SK-N-SH treated with all-trans-retinoic acid at 6 μM for 48 hours (cell line): ENCODE measurements at regions not wholly inside any gene's neighbourhood (a gene's known extent, or its start where the extent isn't known, plus 50 kb on each side); places are given as distances from the start of the nearest gene placed in this dataset.
A peak's percentile ranks its signal among the peaks of the same experiment; 100 is the strongest.

Experiments
- ATAC-seq: fragments of 200-7000 bp; cut with Tn5 transposase; 3 replicates; pipeline ENCODE4 v1.9.1; 2020; ENCODE audit warnings: mild to moderate bottlenecking, moderate library complexity
- ARNTL ChIP-seq: fragments of 450-650 bp; formaldehyde crosslinking; IDR thresholded peaks from 2 replicates; pipeline ENCODE4 v1.5.0; 2020; ENCODE audit warnings: low read depth, mild to moderate bottlenecking, moderate library complexity, borderline replicate concordance
- BACH2 ChIP-seq: fragments of 250-450 bp; sonication (Bioruptor Pico); IDR thresholded peaks from 2 replicates; pipeline ENCODE4 v1.9.0; 2021; ENCODE audit warnings: mild to moderate bottlenecking, borderline replicate concordance
- CREB5 ChIP-seq: fragments of 250-450 bp; sonication (Bioruptor Pico); IDR thresholded peaks from 2 replicates; pipeline ENCODE4 v1.5.1; 2020; ENCODE audit warnings: low read depth, mild to moderate bottlenecking, moderate library complexity
- CSDC2 ChIP-seq: fragments of 250-450 bp; sonication (Bioruptor Pico); IDR thresholded peaks from 2 replicates; pipeline ENCODE4 v1.5.0; 2020; ENCODE audit warnings: mild to moderate bottlenecking, moderate library complexity
- CSRNP3 ChIP-seq: fragments of 250-450 bp; sonication (Bioruptor Pico); IDR thresholded peaks from 2 replicates; pipeline ENCODE4 v1.5.1; 2021; ENCODE audit warnings: mild to moderate bottlenecking, moderate library complexity
- ESRRG ChIP-seq: fragments of 250-450 bp; sonication (Bioruptor Pico); IDR thresholded peaks from 2 replicates; pipeline ENCODE4 v1.6.1; 2021; ENCODE audit warnings: mild to moderate bottlenecking
- GLIS3 ChIP-seq: fragments of 250-450 bp; sonication (Bioruptor Pico); IDR thresholded peaks from 2 replicates; pipeline ENCODE4 v1.5.0; 2020; ENCODE audit warnings: mild to moderate bottlenecking, moderate library complexity
- ISL1 ChIP-seq: fragments of 250-450 bp; sonication (Bioruptor Pico); IDR thresholded peaks from 2 replicates; pipeline ENCODE4 v2.1.2; 2022; ENCODE audit warnings: mild to moderate bottlenecking, moderate library complexity
- OSR1 ChIP-seq: fragments of 250-450 bp; sonication (Bioruptor Pico); IDR thresholded peaks from 2 replicates; pipeline ENCODE4 v1.8.0; 2022; ENCODE audit warnings: moderate library complexity, mild to moderate bottlenecking, inconsistent platforms
- PATZ1 ChIP-seq: fragments of 250-450 bp; sonication (Bioruptor Pico); IDR thresholded peaks from 2 replicates; pipeline ENCODE4 v1.8.0; 2020; ENCODE audit warnings: mild to moderate bottlenecking, moderate library complexity, borderline replicate concordance
- PPARA ChIP-seq: fragments of 250-450 bp; sonication (Bioruptor Pico); IDR thresholded peaks from 2 replicates; pipeline ENCODE4 v1.5.0; 2020; ENCODE audit warnings: mild to moderate bottlenecking, borderline replicate concordance
- TCF4 ChIP-seq: fragments of 250-450 bp; sonication (Bioruptor Pico); IDR thresholded peaks from 2 replicates; pipeline ENCODE4 v1.8.0; 2021; ENCODE audit warnings: mild to moderate bottlenecking, moderate library complexity, borderline replicate concordance
- TSHZ2 ChIP-seq: fragments of 250-450 bp; sonication (Bioruptor Pico); IDR thresholded peaks from 2 replicates; pipeline ENCODE4 v1.5.0; 2020; ENCODE audit warnings: mild to moderate bottlenecking, moderate library complexity
- ZC3H10 ChIP-seq: fragments of 250-450 bp; sonication (Bioruptor Pico); IDR thresholded peaks from 2 replicates; pipeline ENCODE4 v1.5.1; 2021; ENCODE audit warnings: mild to moderate bottlenecking, moderate library complexity
- ZFP3 ChIP-seq: fragments of 250-450 bp; sonication (Bioruptor Pico); IDR thresholded peaks from 2 replicates; pipeline ENCODE4 v1.5.0; 2020; ENCODE audit warnings: mild to moderate bottlenecking, moderate library complexity
- ZFP30 ChIP-seq: fragments of 450-650 bp; formaldehyde crosslinking; IDR thresholded peaks from 2 replicates; pipeline ENCODE4 v1.5.0; 2022; ENCODE audit warnings: mild to moderate bottlenecking, moderate library complexity
- ZNF565 ChIP-seq: fragments of 450-650 bp; formaldehyde crosslinking; conservative IDR thresholded peaks from 2 replicates; pipeline ENCODE4 v1.5.0; 2020; ENCODE audit warnings: low read depth, mild to moderate bottlenecking, moderate library complexity
- ZNF8 ChIP-seq: fragments of 450-650 bp; formaldehyde crosslinking; IDR thresholded peaks from 2 replicates; pipeline ENCODE4 v1.5.0; 2020; ENCODE audit warnings: mild to moderate bottlenecking, moderate library complexity
- TF ChIP-seq, protein P1 (sequence below): fragments of 250-450 bp; sonication (Bioruptor Pico); IDR thresholded peaks from 2 replicates; pipeline ENCODE4 v1.8.0; 2021; ENCODE audit warnings: low read depth, mild to moderate bottlenecking, moderate library complexity, borderline replicate concordance

DNA sequence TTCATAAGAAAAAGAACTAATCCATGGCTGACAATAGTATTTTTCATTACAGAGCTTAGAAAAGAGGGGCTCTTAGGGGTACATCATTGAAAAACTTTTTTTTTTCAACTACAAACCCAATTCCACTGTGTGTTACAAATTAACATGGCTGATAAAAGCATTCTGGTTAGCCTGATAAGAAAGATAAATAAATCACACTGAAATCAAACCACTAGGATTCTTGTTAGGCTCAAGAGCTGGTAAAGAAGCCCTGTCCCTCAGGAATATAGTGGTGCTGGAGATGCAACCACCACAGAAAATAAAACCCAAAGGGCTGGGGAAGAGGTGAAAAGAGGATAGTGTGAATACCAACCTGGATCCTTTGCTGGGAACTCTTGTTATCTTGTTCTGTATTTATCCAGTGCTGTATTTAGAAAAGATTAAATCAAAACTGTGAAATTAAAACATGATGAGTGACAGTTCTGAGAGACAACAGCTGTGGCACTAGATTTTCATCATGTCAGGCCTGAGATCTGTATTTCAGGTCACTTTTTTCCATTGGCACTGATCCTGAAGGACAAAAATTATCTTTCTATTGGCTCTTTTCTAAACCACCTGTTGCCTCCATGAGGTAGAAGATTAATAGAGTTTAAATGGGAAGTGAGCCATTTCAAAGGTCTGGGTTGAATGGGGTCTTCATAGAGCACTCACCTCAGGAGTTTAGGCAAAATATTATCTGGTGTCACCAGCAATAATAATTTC, 118.6 kb downstream of the ARRDC3 start:
- no peak for ATAC-seq

DNA sequence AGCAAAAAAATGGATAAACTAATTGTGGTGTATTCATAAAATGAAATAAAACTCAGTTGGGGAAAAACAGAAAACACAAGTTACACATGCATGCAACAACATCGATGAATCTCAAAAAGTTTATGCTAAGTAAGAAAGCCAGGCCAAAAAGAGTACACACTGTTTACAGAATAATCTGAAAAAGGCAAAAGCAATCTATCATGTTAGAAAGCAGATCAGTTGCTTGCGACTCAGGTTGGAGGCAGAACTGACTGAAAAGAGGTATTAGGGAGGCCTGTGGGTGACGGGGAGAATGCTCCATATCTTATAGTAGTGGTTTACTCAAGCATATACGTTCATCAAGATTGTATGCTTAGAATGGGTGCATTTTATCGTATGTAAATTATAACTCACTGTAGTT, 119.2 kb downstream of the ARRDC3 start:
- no peak for TF ChIP-seq ZNF8 (CRISPR knock-in tag)
- TF ChIP-seq ISL1: no peak
- TF ChIP-seq CREB5 (CRISPR knock-in tag): no peak
- no peak for TF ChIP-seq CSRNP3 (CRISPR knock-in tag)
- no peak for TF ChIP-seq ZC3H10 (CRISPR knock-in tag)
- TF ChIP-seq ZNF565 (CRISPR knock-in tag): no peak
- TF ChIP-seq TSHZ2 (CRISPR knock-in tag): no peak
- no peak for TF ChIP-seq ZFP3
- TF ChIP-seq GLIS3 (CRISPR knock-in tag): no peak
- no peak for TF ChIP-seq ARNTL (CRISPR knock-in tag)
- TF ChIP-seq BACH2: no peak
- TF ChIP-seq PATZ1 (CRISPR knock-in tag): no peak
- no peak for TF ChIP-seq PPARA (CRISPR knock-in tag)
- no peak for TF ChIP-seq CSDC2 (CRISPR knock-in tag)
- ATAC-seq: no peak

More for the DNA sequence above, 118.6 kb downstream of the ARRDC3 start:
- TF ChIP-seq TCF4 (CRISPR knock-in tag) (peak; percentile 49; the same call in 1 of the 2 replicates), ZFP3 (no peak)
- TF ChIP-seq, all 23 proteins: peak for 1

GRCh38 chr5:91257301-91257700, 125.8 kb downstream of the ARRDC3 start:
- TF ChIP-seq OSR1 (no peak), PATZ1 (CRISPR knock-in tag) (no peak), ESRRG (CRISPR knock-in tag) (no peak), CREB5 (CRISPR knock-in tag) (no peak), ZC3H10 (CRISPR knock-in tag) (no peak), BACH2 (no peak), ZFP30 (no peak), CSDC2 (CRISPR knock-in tag) (no peak)
- TF ChIP-seq, protein P1, sequence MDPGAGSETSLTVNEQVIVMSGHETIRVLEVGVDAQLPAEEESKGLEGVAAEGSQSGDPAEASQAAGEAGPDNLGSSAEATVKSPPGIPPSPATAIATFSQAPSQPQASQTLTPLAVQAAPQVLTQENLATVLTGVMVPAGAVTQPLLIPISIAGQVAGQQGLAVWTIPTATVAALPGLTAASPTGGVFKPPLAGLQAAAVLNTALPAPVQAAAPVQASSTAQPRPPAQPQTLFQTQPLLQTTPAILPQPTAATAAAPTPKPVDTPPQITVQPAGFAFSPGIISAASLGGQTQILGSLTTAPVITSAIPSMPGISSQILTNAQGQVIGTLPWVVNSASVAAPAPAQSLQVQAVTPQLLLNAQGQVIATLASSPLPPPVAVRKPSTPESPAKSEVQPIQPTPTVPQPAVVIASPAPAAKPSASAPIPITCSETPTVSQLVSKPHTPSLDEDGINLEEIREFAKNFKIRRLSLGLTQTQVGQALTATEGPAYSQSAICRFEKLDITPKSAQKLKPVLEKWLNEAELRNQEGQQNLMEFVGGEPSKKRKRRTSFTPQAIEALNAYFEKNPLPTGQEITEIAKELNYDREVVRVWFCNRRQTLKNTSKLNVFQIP (CRISPR knock-in tag): no peak
- no peak for ATAC-seq
